ENCODE measurements at regions not wholly inside any gene's neighbourhood (a gene's known extent, or its start where the extent isn't known, plus 50 kb on each side); places are given as distances from the start of the nearest gene placed in this dataset.

- Histone ChIP-seq H3K36me3 (ENCODE audit: insufficient read depth, low read length) (no peaks in the 10 kb centered on the region), H3F3A (ENCODE audit: low read depth) (no peaks in the 10 kb centered on the region), H3K9me3 (ENCODE audit: insufficient read depth, low read depth, low read length) (no peaks in the 10 kb centered on the region), H4K20me1 (ENCODE audit: insufficient read depth, low read length, poor library complexity, severe bottlenecking) (no peaks in the 10 kb centered on the region), H3K4me3 (ENCODE audit: low read length, poor library complexity, severe bottlenecking) (no peak overlapping the region), H3K4me2 (ENCODE audit: low read depth, low read length, poor library complexity, severe bottlenecking) (no peak overlapping the region), H3K9me2 (replicated peaks; ENCODE audit: low read depth, low read length) (no peaks in the 10 kb centered on the region), H3K9ac (ENCODE audit: low read depth, low read length, poor library complexity, severe bottlenecking) (no peak overlapping the region), H3K27me3 (ENCODE audit: insufficient read depth, low read length, poor library complexity, severe bottlenecking) (no peaks in the 10 kb centered on the region), H3K4me1 (ENCODE audit: insufficient read depth, low read length, poor library complexity, severe bottlenecking) (no peaks in the 10 kb centered on the region), H3K79me2 (ENCODE audit: insufficient read depth, low read length) (no peaks in the 10 kb centered on the region), H2AFZ (ENCODE audit: low read length) (no peak overlapping the region)
- no peak for TF ChIP-seq CTCF (conservative IDR thresholded peaks at IDR 0.05; ENCODE audit: low read length)
- TF ChIP-seq EZH2phosphoT487 (IDR thresholded peaks at IDR 0.05; ENCODE audit: borderline replicate concordance): no peak
Observed at GRCh38 chr3:21117370-21117769, 633.6 kb downstream of the ZNF385D start.

GRCh38 chr3:21109056-21109455 is 642.0 kb downstream of the ZNF385D start:
- Histone ChIP-seq H3K79me2 (ENCODE audit: insufficient read depth, low read length) (no peaks in the 10 kb centered on the region), H3K27me3 (ENCODE audit: insufficient read depth, low read length, poor library complexity, severe bottlenecking) (no peaks in the 10 kb centered on the region)

GRCh38 chr3:21105784-21106183 is 645.2 kb downstream of the ZNF385D start:
- 0 out of 2 replicates have a peak, but pooled peaks cover 2% of the 10 kb centered on the region for H3K9me3 ChIP-seq (ENCODE audit: insufficient read depth, low read depth, low read length)
- H3K4me1 ChIP-seq (ENCODE audit: insufficient read depth, low read length, poor library complexity, severe bottlenecking): no peaks in the 10 kb centered on the region
- H3K4me3 ChIP-seq (ENCODE audit: low read length, poor library complexity, severe bottlenecking): no peak overlapping the region
- no peak overlapping the region for H3K4me2 ChIP-seq (ENCODE audit: low read depth, low read length, poor library complexity, severe bottlenecking)
- H3K9me2 ChIP-seq (replicated peaks; ENCODE audit: low read depth, low read length): no peaks in the 10 kb centered on the region
- no peaks in the 10 kb centered on the region for H3K36me3 ChIP-seq (ENCODE audit: insufficient read depth, low read length)
- no peaks in the 10 kb centered on the region for H4K20me1 ChIP-seq (ENCODE audit: insufficient read depth, low read length, poor library complexity, severe bottlenecking)
- no peaks in the 10 kb centered on the region for H3K79me2 ChIP-seq (ENCODE audit: insufficient read depth, low read length)
- no peak overlapping the region for H3K9ac ChIP-seq (ENCODE audit: low read depth, low read length, poor library complexity, severe bottlenecking)
- no peaks in the 10 kb centered on the region for H3K27me3 ChIP-seq (ENCODE audit: insufficient read depth, low read length, poor library complexity, severe bottlenecking)
- H2AFZ ChIP-seq (ENCODE audit: low read length): no peak overlapping the region
- TF ChIP-seq CTCF (conservative IDR thresholded peaks at IDR 0.05; ENCODE audit: low read length) (no peak), EZH2phosphoT487 (IDR thresholded peaks at IDR 0.05; ENCODE audit: borderline replicate concordance) (no peak)
- no peaks in the 10 kb centered on the region for H3F3A ChIP-seq (ENCODE audit: low read depth)

More at GRCh38 chr3:21109056-21109455, 642.0 kb downstream of the ZNF385D start:
- Histone ChIP-seq H3K4me2 (ENCODE audit: low read depth, low read length, poor library complexity, severe bottlenecking) (no peak overlapping the region), H3K9ac (ENCODE audit: low read depth, low read length, poor library complexity, severe bottlenecking) (no peak overlapping the region), H3K9me3 (ENCODE audit: insufficient read depth, low read depth, low read length) (0 out of 2 replicates have a peak, but pooled peaks cover 2% of the 10 kb centered on the region), H4K20me1 (ENCODE audit: insufficient read depth, low read length, poor library complexity, severe bottlenecking) (no peaks in the 10 kb centered on the region), H3K36me3 (ENCODE audit: insufficient read depth, low read length) (no peaks in the 10 kb centered on the region), H3K4me1 (ENCODE audit: insufficient read depth, low read length, poor library complexity, severe bottlenecking) (no peaks in the 10 kb centered on the region), H2AFZ (ENCODE audit: low read length) (no peak overlapping the region), H3K4me3 (ENCODE audit: low read length, poor library complexity, severe bottlenecking) (no peak overlapping the region), H3K9me2 (replicated peaks; ENCODE audit: low read depth, low read length) (no peaks in the 10 kb centered on the region), H3F3A (ENCODE audit: low read depth) (no peaks in the 10 kb centered on the region)
- TF ChIP-seq EZH2phosphoT487 (IDR thresholded peaks at IDR 0.05; ENCODE audit: borderline replicate concordance): no peak

GRCh38 chr3:21100656-21101359 is 650.2 kb downstream of the ZNF385D start:
- Histone ChIP-seq H3F3A (ENCODE audit: low read depth) (no peaks in the 10 kb centered on the region), H3K9me2 (replicated peaks; ENCODE audit: low read depth, low read length) (no peaks in the 10 kb centered on the region), H2AFZ (ENCODE audit: low read length) (no peak overlapping the region), H3K9ac (ENCODE audit: low read depth, low read length, poor library complexity, severe bottlenecking) (no peak overlapping the region), H3K27me3 (ENCODE audit: insufficient read depth, low read length, poor library complexity, severe bottlenecking) (no peaks in the 10 kb centered on the region), H3K4me3 (ENCODE audit: low read length, poor library complexity, severe bottlenecking) (no peak overlapping the region), H3K79me2 (ENCODE audit: insufficient read depth, low read length) (no peaks in the 10 kb centered on the region), H3K36me3 (ENCODE audit: insufficient read depth, low read length) (no peaks in the 10 kb centered on the region), H3K9me3 (ENCODE audit: insufficient read depth, low read depth, low read length) (no peaks in the 10 kb centered on the region), H3K4me2 (ENCODE audit: low read depth, low read length, poor library complexity, severe bottlenecking) (no peak overlapping the region), H4K20me1 (ENCODE audit: insufficient read depth, low read length, poor library complexity, severe bottlenecking) (no peaks in the 10 kb centered on the region), H3K4me1 (ENCODE audit: insufficient read depth, low read length, poor library complexity, severe bottlenecking) (no peaks in the 10 kb centered on the region)
- TF ChIP-seq CTCF (conservative IDR thresholded peaks at IDR 0.05; ENCODE audit: low read length): no peak
- TF ChIP-seq EZH2phosphoT487 (IDR thresholded peaks at IDR 0.05; ENCODE audit: borderline replicate concordance): no peak

Data from Loucy (cell line).